ENCODE measurements at regions not wholly inside any gene's neighbourhood (a gene's known extent, or its start where the extent isn't known, plus 50 kb on each side); places are given as distances from the start of the nearest gene placed in this dataset.

- no peak for DNase-seq
- TF ChIP-seq POLR2A (IDR thresholded peaks at IDR 0.05; ENCODE audit: low read length) (no peak), GATA1 (IDR thresholded peaks at IDR 0.05; ENCODE audit: low read depth, low read length) (no peak)
Observed at GRCh38 chr5:93092349-93093105, 488.5 kb downstream of the NR2F1-AS1 start.

GRCh38 chr5:93090698-93091097, 490.3 kb downstream of the NR2F1-AS1 start:
- DNase-seq, result no peak
- TF ChIP-seq POLR2A (IDR thresholded peaks at IDR 0.05; ENCODE audit: low read length) (no peak), GATA1 (IDR thresholded peaks at IDR 0.05; ENCODE audit: low read depth, low read length) (no peak)

- DNase-seq, result no peak
- TF ChIP-seq GATA1 (IDR thresholded peaks at IDR 0.05; ENCODE audit: low read depth, low read length) (no peak), POLR2A (IDR thresholded peaks at IDR 0.05; ENCODE audit: low read length) (no peak)
Observed at GRCh38 chr5:93088592-93089389, 492.2 kb downstream of the NR2F1-AS1 start.

- DNase-seq, result no peak
- no peak for TF ChIP-seq POLR2A (IDR thresholded peaks at IDR 0.05; ENCODE audit: low read length)
- no peak for TF ChIP-seq GATA1 (IDR thresholded peaks at IDR 0.05; ENCODE audit: low read depth, low read length)
Observed at GRCh38 chr5:93087326-93087725, 493.7 kb downstream of the NR2F1-AS1 start.

GRCh38 chr5:93082981-93083380, 498.0 kb downstream of the NR2F1-AS1 start:
- no peak for DNase-seq
- no peak for TF ChIP-seq POLR2A (IDR thresholded peaks at IDR 0.05; ENCODE audit: low read length)
- no peak for TF ChIP-seq GATA1 (IDR thresholded peaks at IDR 0.05; ENCODE audit: low read depth, low read length)

GRCh38 chr5:93079046-93079445, 502.0 kb downstream of the NR2F1-AS1 start:
- TF ChIP-seq GATA1 (IDR thresholded peaks at IDR 0.05; ENCODE audit: low read depth, low read length), result no peak
- no peak for TF ChIP-seq POLR2A (IDR thresholded peaks at IDR 0.05; ENCODE audit: low read length)
- no peak for DNase-seq

GRCh38 chr5:93078082-93079038, 502.7 kb downstream of the NR2F1-AS1 start:
- TF ChIP-seq GATA1 (IDR thresholded peaks at IDR 0.05; ENCODE audit: low read depth, low read length) (no peak), POLR2A (IDR thresholded peaks at IDR 0.05; ENCODE audit: low read length) (no peak)
- no peak for DNase-seq

- DNase-seq, result no peak
- TF ChIP-seq GATA1 (IDR thresholded peaks at IDR 0.05; ENCODE audit: low read depth, low read length), result no peak
- no peak for TF ChIP-seq POLR2A (IDR thresholded peaks at IDR 0.05; ENCODE audit: low read length)
Observed at GRCh38 chr5:93076566-93076965, 504.5 kb downstream of the NR2F1-AS1 start.

GRCh38 chr5:93076096-93076495, 504.9 kb downstream of the NR2F1-AS1 start:
- DNase-seq, result no peak

GRCh38 chr5:93073547-93073946, 507.5 kb downstream of the NR2F1-AS1 start:
- TF ChIP-seq GATA1 (IDR thresholded peaks at IDR 0.05; ENCODE audit: low read depth, low read length) (no peak), POLR2A (IDR thresholded peaks at IDR 0.05; ENCODE audit: low read length) (no peak)

More at GRCh38 chr5:93076096-93076495, 504.9 kb downstream of the NR2F1-AS1 start:
- TF ChIP-seq GATA1 (IDR thresholded peaks at IDR 0.05; ENCODE audit: low read depth, low read length) (no peak), POLR2A (IDR thresholded peaks at IDR 0.05; ENCODE audit: low read length) (no peak)

GRCh38 chr5:93072831-93073459, 508.1 kb downstream of the NR2F1-AS1 start:
- no peak for DNase-seq
- no peak for TF ChIP-seq GATA1 (IDR thresholded peaks at IDR 0.05; ENCODE audit: low read depth, low read length)
- no peak for TF ChIP-seq POLR2A (IDR thresholded peaks at IDR 0.05; ENCODE audit: low read length)

More at GRCh38 chr5:93073547-93073946, 507.5 kb downstream of the NR2F1-AS1 start:
- DNase-seq, result no peak

GRCh38 chr5:93071710-93072109, 509.3 kb downstream of the NR2F1-AS1 start:
- TF ChIP-seq GATA1 (IDR thresholded peaks at IDR 0.05; ENCODE audit: low read depth, low read length) (no peak), POLR2A (IDR thresholded peaks at IDR 0.05; ENCODE audit: low read length) (no peak)
- no peak for DNase-seq

- no peak for DNase-seq
- TF ChIP-seq POLR2A (IDR thresholded peaks at IDR 0.05; ENCODE audit: low read length), result no peak
- TF ChIP-seq GATA1 (IDR thresholded peaks at IDR 0.05; ENCODE audit: low read depth, low read length), result no peak
Observed at GRCh38 chr5:93070938-93071337, 510.1 kb downstream of the NR2F1-AS1 start.
